ENCODE measurements at regions not wholly inside any gene's neighbourhood (a gene's known extent, or its start where the extent isn't known, plus 50 kb on each side); places are given as distances from the start of the nearest gene placed in this dataset.

DNA sequence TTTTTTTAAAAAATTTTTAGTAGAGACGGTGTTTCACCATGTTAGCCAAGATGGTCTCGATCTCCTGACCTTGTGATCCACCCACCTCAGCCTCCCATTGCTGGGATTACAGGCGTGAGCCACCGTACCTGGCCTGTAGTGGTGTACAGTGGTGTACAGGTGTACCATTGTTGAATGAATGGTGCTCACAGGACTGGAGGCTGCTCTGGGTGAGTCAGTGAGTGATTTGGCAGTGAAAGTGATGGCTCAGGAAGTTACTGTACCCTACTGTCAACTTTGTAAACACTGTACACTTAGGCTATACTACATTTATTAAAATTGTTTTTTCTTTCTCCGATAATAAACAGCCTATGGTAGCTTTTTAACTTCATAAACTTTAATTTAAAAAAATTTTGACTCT lies 122.8 kb upstream of the EEF1E1 start:
- Mint-ChIP-seq H3K27me3 (ENCODE audit: insufficient read depth, low read depth, poor library complexity) (peaks cover 4% of the 10 kb centered on the region), H3K9me3 (no peaks in the 10 kb centered on the region), H3K36me3 (ENCODE audit: low read depth) (no peaks in the 10 kb centered on the region), H3K4me3 (no peak overlapping the region), H3K4me1 (peaks cover 9% of the 10 kb centered on the region), H3K27ac (no peak overlapping the region)
- Histone ChIP-seq H3F3A (replicated peaks; ENCODE audit: low read depth) (no peaks in the 10 kb centered on the region), H3K27me3 (ENCODE audit: insufficient read depth) (no peaks in the 10 kb centered on the region), H3K79me2 (replicated peaks; ENCODE audit: insufficient read depth) (no peaks in the 10 kb centered on the region), H4K20me1 (replicated peaks; ENCODE audit: insufficient read depth) (no peaks in the 10 kb centered on the region), H3K4me1 (ENCODE audit: insufficient read depth) (no peaks in the 10 kb centered on the region; the same call in 1 of the 2 replicates), H3K36me3 (ENCODE audit: insufficient read depth) (no peaks in the 10 kb centered on the region), H3K9me2 (ENCODE audit: insufficient read depth) (no peaks in the 10 kb centered on the region), H3K4me2 (no peak overlapping the region), H3K4me3 (no peak overlapping the region), H3K27ac (ENCODE audit: low read depth) (no peak overlapping the region), H2AFZ (no peak overlapping the region)
- TF ChIP-seq ZNF331 (CRISPR knock-in tag; IDR thresholded peaks at IDR 0.05; ENCODE audit: low read depth) (no peak), STAT1 (IDR thresholded peaks at IDR 0.05; ENCODE audit: unreplicated experiment) (no peak), POLR2AphosphoS5 (IDR thresholded peaks at IDR 0.05; ENCODE audit: low read depth) (no peak)
- TF ChIP-seq, protein P1, sequence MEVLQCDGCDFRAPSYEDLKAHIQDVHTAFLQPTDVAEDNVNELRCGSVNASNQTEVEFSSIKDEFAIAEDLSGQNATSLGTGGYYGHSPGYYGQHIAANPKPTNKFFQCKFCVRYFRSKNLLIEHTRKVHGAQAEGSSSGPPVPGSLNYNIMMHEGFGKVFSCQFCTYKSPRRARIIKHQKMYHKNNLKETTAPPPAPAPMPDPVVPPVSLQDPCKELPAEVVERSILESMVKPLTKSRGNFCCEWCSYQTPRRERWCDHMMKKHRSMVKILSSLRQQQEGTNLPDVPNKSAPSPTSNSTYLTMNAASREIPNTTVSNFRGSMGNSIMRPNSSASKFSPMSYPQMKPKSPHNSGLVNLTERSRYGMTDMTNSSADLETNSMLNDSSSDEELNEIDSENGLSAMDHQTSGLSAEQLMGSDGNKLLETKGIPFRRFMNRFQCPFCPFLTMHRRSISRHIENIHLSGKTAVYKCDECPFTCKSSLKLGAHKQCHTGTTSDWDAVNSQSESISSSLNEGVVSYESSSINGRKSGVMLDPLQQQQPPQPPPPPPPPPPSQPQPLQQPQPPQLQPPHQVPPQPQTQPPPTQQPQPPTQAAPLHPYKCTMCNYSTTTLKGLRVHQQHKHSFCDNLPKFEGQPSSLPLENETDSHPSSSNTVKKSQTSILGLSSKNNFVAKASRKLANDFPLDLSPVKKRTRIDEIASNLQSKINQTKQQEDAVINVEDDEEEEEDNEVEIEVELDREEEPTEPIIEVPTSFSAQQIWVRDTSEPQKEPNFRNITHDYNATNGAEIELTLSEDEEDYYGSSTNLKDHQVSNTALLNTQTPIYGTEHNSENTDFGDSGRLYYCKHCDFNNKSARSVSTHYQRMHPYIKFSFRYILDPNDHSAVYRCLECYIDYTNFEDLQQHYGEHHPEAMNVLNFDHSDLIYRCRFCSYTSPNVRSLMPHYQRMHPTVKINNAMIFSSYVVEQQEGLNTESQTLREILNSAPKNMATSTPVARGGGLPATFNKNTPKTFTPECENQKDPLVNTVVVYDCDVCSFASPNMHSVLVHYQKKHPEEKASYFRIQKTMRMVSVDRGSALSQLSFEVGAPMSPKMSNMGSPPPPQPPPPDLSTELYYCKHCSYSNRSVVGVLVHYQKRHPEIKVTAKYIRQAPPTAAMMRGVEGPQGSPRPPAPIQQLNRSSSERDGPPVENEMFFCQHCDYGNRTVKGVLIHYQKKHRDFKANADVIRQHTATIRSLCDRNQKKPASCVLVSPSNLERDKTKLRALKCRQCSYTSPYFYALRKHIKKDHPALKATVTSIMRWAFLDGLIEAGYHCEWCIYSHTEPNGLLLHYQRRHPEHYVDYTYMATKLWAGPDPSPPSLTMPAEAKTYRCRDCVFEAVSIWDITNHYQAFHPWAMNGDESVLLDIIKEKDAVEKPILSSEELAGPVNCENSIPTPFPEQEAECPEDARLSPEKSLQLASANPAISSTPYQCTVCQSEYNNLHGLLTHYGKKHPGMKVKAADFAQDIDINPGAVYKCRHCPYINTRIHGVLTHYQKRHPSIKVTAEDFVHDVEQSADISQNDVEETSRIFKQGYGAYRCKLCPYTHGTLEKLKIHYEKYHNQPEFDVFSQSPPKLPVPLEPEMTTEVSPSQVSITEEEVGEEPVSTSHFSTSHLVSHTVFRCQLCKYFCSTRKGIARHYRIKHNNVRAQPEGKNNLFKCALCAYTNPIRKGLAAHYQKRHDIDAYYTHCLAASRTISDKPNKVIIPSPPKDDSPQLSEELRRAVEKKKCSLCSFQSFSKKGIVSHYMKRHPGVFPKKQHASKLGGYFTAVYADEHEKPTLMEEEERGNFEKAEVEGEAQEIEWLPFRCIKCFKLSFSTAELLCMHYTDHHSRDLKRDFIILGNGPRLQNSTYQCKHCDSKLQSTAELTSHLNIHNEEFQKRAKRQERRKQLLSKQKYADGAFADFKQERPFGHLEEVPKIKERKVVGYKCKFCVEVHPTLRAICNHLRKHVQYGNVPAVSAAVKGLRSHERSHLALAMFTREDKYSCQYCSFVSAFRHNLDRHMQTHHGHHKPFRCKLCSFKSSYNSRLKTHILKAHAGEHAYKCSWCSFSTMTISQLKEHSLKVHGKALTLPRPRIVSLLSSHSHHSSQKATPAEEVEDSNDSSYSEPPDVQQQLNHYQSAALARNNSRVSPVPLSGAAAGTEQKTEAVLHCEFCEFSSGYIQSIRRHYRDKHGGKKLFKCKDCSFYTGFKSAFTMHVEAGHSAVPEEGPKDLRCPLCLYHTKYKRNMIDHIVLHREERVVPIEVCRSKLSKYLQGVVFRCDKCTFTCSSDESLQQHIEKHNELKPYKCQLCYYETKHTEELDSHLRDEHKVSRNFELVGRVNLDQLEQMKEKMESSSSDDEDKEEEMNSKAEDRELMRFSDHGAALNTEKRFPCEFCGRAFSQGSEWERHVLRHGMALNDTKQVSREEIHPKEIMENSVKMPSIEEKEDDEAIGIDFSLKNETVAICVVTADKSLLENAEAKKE (CRISPR knock-in tag; IDR thresholded peaks at IDR 0.05) = no peak
- DNase-seq (ENCODE audit: low spot score) = no peak
- no peak for ATAC-seq

DNA sequence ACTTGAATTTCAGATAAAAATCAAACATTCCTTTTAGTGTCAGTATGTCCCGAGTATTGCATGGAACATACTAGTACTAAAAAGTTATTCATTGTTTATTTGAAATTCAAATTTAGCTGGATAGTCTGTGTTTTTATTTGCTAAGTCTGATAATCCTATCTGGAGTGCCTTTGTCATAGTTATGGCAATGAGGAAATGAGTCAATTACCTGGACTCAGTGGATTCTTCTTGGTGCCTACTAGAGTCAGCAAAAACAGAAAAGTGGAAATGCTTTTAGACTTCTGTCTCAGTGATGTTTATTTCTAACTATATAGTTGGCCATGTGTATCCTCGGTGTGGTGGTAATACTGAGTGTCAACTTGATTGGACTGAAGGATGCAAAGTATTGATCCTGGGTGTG lies 121.3 kb upstream of the EEF1E1 start:
- Mint-ChIP-seq H3K4me1 (no peaks in the 10 kb centered on the region), H3K27me3 (ENCODE audit: insufficient read depth, low read depth, poor library complexity) (peaks cover 4% of the 10 kb centered on the region), H3K36me3 (ENCODE audit: low read depth) (no peaks in the 10 kb centered on the region), H3K27ac (no peak overlapping the region), H3K9me3 (no peaks in the 10 kb centered on the region), H3K4me3 (no peak overlapping the region)
- no peak for DNase-seq (ENCODE audit: low spot score)
- Histone ChIP-seq H3K27ac (ENCODE audit: low read depth) (no peak overlapping the region), H2AFZ (no peak overlapping the region), H4K20me1 (replicated peaks; ENCODE audit: insufficient read depth) (no peaks in the 10 kb centered on the region), H3K4me2 (no peak overlapping the region), H3K27me3 (ENCODE audit: insufficient read depth) (no peaks in the 10 kb centered on the region), H3K36me3 (ENCODE audit: insufficient read depth) (no peaks in the 10 kb centered on the region), H3F3A (replicated peaks; ENCODE audit: low read depth) (no peaks in the 10 kb centered on the region), H3K9me2 (ENCODE audit: insufficient read depth) (no peaks in the 10 kb centered on the region), H3K4me1 (ENCODE audit: insufficient read depth) (no peaks in the 10 kb centered on the region), H3K79me2 (replicated peaks; ENCODE audit: insufficient read depth) (no peaks in the 10 kb centered on the region), H3K4me3 (no peak overlapping the region)
- ATAC-seq = no peak
- no peak for TF ChIP-seq NANOG (IDR thresholded peaks at IDR 0.05; ENCODE audit: borderline replicate concordance)
- TF ChIP-seq, protein P1 (CRISPR knock-in tag; IDR thresholded peaks at IDR 0.05) = no peak

Measured in GM23338 (cell line).